ENCODE measurements at regions not wholly inside any gene's neighbourhood (a gene's known extent, or its start where the extent isn't known, plus 50 kb on each side); places are given as distances from the start of the nearest gene placed in this dataset.

DNA sequence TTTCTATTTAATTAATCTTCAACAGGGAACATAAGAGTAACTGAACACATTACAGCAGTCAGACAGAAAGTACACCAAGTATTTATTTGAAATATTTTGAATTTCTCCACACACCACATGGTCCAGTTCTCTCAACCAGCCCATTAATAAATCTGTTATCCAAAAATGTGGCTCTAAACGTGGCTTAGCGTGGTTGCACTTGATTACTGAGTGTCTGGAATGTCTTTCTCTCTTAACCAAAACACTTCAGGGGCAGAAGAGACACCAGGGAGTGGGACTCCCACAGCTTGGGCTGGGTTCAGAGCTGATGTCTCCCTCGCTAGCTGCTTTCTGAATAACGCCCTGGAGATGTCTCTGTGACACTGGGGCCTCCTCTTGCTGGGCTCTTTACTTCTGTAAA lies 52.6 kb upstream of the FANCC start:
- TF ChIP-seq, protein P1, sequence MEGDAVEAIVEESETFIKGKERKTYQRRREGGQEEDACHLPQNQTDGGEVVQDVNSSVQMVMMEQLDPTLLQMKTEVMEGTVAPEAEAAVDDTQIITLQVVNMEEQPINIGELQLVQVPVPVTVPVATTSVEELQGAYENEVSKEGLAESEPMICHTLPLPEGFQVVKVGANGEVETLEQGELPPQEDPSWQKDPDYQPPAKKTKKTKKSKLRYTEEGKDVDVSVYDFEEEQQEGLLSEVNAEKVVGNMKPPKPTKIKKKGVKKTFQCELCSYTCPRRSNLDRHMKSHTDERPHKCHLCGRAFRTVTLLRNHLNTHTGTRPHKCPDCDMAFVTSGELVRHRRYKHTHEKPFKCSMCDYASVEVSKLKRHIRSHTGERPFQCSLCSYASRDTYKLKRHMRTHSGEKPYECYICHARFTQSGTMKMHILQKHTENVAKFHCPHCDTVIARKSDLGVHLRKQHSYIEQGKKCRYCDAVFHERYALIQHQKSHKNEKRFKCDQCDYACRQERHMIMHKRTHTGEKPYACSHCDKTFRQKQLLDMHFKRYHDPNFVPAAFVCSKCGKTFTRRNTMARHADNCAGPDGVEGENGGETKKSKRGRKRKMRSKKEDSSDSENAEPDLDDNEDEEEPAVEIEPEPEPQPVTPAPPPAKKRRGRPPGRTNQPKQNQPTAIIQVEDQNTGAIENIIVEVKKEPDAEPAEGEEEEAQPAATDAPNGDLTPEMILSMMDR (IDR thresholded peaks at IDR 0.05): no peak
- no peak for TF ChIP-seq ZFX (IDR thresholded peaks at IDR 0.05; ENCODE audit: borderline replicate concordance)
